ENCODE measurements at regions not wholly inside any gene's neighbourhood (a gene's known extent, or its start where the extent isn't known, plus 50 kb on each side); places are given as distances from the start of the nearest gene placed in this dataset.

- TF ChIP-seq CHD7 (IDR thresholded peaks at IDR 0.05; ENCODE audit: insufficient replicate concordance, low read length) (no peak), GABPA (IDR thresholded peaks at IDR 0.05; ENCODE audit: borderline replicate concordance, insufficient read depth, low read length) (no peak)
Observed at GRCh38 chr20:60835876-60836275, 416.2 kb upstream of the CDH4 start (continued).

All from H1 (cell line).